ENCODE measurements at regions not wholly inside any gene's neighbourhood (a gene's known extent, or its start where the extent isn't known, plus 50 kb on each side); places are given as distances from the start of the nearest gene placed in this dataset.

DNA sequence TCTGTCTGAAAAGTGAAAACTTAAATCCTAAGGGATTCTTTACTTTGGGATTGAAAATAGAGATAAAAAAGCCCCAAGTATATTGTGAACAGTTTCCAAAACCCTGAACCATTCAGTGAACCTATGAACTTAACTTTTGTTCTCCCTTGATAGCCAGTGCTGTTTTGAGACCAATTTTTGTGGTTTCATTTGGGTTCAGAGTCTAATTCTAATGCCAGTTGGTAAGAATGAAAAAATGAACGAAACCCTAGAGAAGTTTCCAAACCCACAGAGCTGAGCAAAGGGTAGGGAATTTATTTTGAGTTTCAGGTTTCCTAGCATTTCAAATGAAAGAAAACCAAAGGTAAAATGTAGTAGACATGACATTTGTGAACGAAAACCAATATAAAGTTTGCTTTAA is 1366.8 kb downstream of the EFNA5 start:
- TF ChIP-seq, protein P1, sequence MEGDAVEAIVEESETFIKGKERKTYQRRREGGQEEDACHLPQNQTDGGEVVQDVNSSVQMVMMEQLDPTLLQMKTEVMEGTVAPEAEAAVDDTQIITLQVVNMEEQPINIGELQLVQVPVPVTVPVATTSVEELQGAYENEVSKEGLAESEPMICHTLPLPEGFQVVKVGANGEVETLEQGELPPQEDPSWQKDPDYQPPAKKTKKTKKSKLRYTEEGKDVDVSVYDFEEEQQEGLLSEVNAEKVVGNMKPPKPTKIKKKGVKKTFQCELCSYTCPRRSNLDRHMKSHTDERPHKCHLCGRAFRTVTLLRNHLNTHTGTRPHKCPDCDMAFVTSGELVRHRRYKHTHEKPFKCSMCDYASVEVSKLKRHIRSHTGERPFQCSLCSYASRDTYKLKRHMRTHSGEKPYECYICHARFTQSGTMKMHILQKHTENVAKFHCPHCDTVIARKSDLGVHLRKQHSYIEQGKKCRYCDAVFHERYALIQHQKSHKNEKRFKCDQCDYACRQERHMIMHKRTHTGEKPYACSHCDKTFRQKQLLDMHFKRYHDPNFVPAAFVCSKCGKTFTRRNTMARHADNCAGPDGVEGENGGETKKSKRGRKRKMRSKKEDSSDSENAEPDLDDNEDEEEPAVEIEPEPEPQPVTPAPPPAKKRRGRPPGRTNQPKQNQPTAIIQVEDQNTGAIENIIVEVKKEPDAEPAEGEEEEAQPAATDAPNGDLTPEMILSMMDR (conservative IDR thresholded peaks at IDR 0.05; ENCODE audit: low read length) = no peak
- TF ChIP-seq EZH2phosphoT487 (IDR thresholded peaks at IDR 0.05; ENCODE audit: borderline replicate concordance, low read depth, low read length) = no peak
